GM18505 (cell line): ENCODE measurements at regions not wholly inside any gene's neighbourhood (a gene's known extent, or its start where the extent isn't known, plus 50 kb on each side); places are given as distances from the start of the nearest gene placed in this dataset.

ENCODE experiments used
- ATAC-seq: cut with Tn5 transposase; IDR thresholded peaks from one replicate; pipeline ENCODE4 v1.9.1; 2021; ENCODE audit not compliant: unreplicated experiment
- POLR2A ChIP-seq: IDR thresholded peaks from 4 replicates; pipeline ENCODE4 v1.6.1; 2011; ENCODE audit warnings: borderline replicate concordance; ENCODE audit not compliant: insufficient read depth, insufficient read length; ENCODE audit errors: extremely low read depth

GRCh38 chr12:126891789-126892188 is 1375.2 kb upstream of the TMEM132C start:
- no peak for TF ChIP-seq POLR2A
- ATAC-seq, result no peak

GRCh38 chr12:126895951-126896913 is 1370.7 kb upstream of the TMEM132C start:
- ATAC-seq, result no peak
- no peak for TF ChIP-seq POLR2A

- TF ChIP-seq POLR2A, result no peak
- ATAC-seq, result no peak
These were observed 1369.9 kb upstream of the TMEM132C start for GRCh38 chr12:126897102-126897501.

- no peak for ATAC-seq
- TF ChIP-seq POLR2A, result no peak
These were observed 1369.2 kb upstream of the TMEM132C start for GRCh38 chr12:126897778-126898177.

DNA sequence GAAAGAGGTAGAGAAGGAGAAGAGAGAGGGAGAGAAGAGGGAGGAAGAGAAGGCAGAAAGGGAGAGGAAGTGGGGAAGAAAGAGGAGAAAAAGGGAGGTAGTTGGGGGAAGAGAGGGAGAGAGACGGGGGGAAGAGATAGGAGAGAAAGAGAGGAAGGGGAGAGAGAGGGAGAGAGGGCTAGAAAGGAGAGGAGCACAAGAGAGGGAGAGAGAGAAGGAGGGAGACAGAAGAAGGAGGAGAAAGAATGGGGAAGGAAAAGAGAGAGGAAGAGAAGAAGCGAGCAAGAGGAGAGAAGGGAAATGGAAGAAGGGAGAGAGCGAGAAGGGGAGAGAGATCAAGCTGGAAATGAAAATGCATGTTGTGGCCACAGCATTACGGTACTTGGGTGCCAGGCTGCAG is 1368.4 kb upstream of the TMEM132C start:
- no peak for ATAC-seq
- no peak for TF ChIP-seq POLR2A

DNA sequence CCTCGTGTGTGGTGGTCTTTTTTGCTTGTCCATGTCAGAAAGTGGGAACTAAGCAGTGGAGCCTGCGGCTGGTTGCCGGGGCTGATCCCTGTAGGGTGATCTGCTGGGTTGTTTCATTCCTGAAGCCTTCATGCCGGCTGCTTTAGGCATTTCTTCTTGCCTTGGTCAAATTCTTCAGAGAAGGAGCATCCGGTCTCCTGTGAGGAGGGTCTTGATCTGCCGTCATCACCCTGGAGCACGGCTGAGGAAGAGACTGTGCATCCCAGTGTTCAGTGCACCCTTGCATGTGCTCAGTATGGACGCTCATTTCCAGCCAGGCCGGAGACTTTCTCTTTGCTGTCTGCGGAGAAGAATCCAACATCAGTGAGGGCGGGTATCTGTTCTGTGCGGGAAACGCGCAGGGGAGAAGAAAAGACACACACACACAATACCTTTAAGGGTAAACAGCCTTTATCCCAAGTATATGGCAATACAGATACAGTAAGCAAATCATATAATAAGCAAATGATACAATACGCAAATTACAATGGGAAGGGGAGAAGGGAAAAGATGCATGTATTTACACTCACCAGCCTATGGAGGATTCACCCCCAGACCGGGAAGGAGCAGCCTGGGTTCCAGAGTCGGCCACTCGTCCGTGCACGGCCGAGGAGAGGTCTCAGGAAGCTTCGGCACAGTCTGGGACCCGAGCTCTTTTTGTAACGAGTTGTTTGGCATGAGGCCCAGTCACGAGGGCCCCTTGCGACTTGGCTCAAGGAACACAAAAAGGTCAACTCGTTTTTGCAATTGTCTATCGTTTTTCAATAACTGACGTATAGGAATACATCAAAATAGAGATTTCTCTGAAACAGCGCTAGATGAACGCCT is 1366.8 kb upstream of the TMEM132C start:
- TF ChIP-seq POLR2A, result no peak
- ATAC-seq, result no peak

- no peak for TF ChIP-seq POLR2A
- ATAC-seq, result no peak
These were observed 1363.7 kb upstream of the TMEM132C start for GRCh38 chr12:126903027-126903876.

DNA sequence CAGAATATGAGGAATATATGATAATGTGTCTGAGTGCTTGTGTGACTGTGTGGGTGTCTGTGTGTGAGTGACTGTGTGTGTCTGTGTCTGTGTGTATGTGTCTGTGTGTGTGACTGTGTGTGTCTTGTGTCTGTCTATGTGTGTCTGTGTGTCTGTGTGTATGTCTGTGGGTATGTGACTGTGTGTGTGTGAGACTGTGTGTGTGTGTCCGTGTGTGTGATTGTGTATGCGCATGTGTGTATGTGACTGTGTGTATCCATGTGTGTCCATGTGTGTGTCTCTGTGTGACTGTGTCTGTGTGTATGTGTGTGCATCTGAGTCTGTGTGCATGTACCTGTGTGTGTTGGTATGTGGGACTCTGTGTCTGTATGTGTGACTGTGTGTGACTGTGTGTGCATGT is 1361.2 kb upstream of the TMEM132C start:
- no peak for ATAC-seq
- TF ChIP-seq POLR2A, result no peak

- no peak for ATAC-seq
- no peak for TF ChIP-seq POLR2A
These were observed 1358.8 kb upstream of the TMEM132C start for GRCh38 chr12:126907900-126908764.

DNA sequence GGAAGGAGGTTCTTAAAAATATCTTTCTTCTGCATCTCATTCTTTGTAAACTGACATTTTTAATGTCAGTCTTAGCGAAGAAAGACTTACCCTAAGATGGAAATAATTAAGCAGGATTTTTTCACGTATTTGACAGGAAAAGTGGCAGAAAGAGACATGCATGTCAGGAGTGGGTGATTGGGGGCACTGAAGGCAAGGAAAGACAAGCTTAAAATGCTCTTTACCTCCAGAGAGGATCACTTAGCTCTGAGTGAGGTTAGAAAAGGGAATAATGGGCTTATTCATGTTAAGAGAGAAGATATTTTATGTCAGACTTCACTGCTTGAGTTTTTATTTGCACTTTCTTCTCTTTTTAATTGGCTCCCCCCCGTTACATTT is 1358.2 kb upstream of the TMEM132C start:
- no peak for TF ChIP-seq POLR2A
- no peak for ATAC-seq

DNA sequence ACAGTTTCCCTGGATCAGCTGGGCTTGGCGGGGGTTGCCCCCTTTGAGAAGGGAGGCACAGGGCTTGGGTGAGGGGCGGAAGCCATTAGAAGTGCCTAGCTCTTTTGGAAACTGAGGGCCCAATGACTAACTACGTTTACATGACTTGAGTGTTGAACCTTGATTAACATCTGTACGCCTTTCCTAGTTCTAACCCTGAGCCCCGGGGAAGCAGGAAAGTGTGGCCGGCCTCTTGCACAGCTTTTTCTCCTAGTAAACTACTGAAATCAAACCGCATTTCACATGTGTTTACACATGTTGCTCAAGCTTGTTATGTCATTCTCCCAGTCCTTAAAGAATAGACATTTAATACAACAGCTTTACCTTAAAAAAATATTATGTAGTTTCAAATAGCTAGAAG is 1356.4 kb upstream of the TMEM132C start:
- no peak for ATAC-seq
- no peak for TF ChIP-seq POLR2A

GRCh38 chr12:126912111-126912510 is 1354.9 kb upstream of the TMEM132C start:
- no peak for ATAC-seq

More at GRCh38 chr12:126912111-126912510, 1354.9 kb upstream of the TMEM132C start:
- no peak for TF ChIP-seq POLR2A
